Thyroid gland (tissue), 4 donors: ENCODE measurements at regions not wholly inside any gene's neighbourhood (a gene's known extent, or its start where the extent isn't known, plus 50 kb on each side); places are given as distances from the start of the nearest gene placed in this dataset.

Experiments used
- DNase-seq, 2 donors: peaks; one replicate each; pipeline ENCODE4 v3.0.0-alpha.2; 2019
- H3K27ac ChIP-seq, 3 donors: fragments of 200-600 bp; sonication (generic); 1 replicate in 2 of 3; 2 replicates in 1 of 3; pipeline ENCODE4 v1.5.1; 2016 to 2019; ENCODE audit warnings: mild to moderate bottlenecking in 1 of 3, moderate library complexity in 1 of 3
- H3K27me3 ChIP-seq: fragments of 200-600 bp; sonication (generic); one replicate; pipeline ENCODE4 v1.5.1; 2019
- H3K36me3 ChIP-seq, 2 donors: fragments of 200-600 bp; sonication (generic); one replicate each; pipeline ENCODE4 v1.5.1; 2016 to 2019
- H3K4me1 ChIP-seq, 2 donors: fragments of 200-600 bp; sonication (generic); one replicate each; pipeline ENCODE4 v1.5.1; 2017 to 2019
- H3K4me3 ChIP-seq, 3 donors: fragments of 200-600 bp; sonication (generic); replicated peaks in 1 of 3; 1 replicate in 2 of 3; 2 replicates in 1 of 3; pipeline ENCODE4 v1.5.1; 2016; ENCODE audit warnings: mild to moderate bottlenecking in 1 of 3
- H3K9me3 ChIP-seq: fragments of 200-600 bp; sonication (generic); one replicate; pipeline ENCODE4 v1.5.1; 2017
- POLR2A ChIP-seq, 2 donors: fragments of 450-650 bp; IDR thresholded peaks; one replicate each; pipeline ENCODE4 v1.6.1; 2017; ENCODE audit warnings: antibody characterized with exemption in 2 of 2, mild to moderate bottlenecking in 2 of 2, moderate library complexity in 1 of 2
- WGBS, 2 donors: methylation state at CpG; one replicate each; pipeline ENCODE4 v1.1.5; 2017; 5-methylcytosine and 5-hydroxymethylcytosine counted together
- intact Hi-C: fragments of 100-400 bp; cut with DNase I; formaldehyde crosslinking; loops from one replicate; pipeline ENCODE4 v1.15.1; 2023
- TF ChIP-seq, protein P1 (sequence below), 6 experiments: fragments of 200-600 bp in 3 of 6; fragments of 450-650 bp in 3 of 6; sonication (generic) in 3 of 6; IDR thresholded peaks; one replicate each; pipeline ENCODE4 v1.5.1; 2016 to 2019; ENCODE audit warnings: antibody characterized with exemption in 6 of 6, mild to moderate bottlenecking in 2 of 6, inconsistent platforms in 1 of 6, moderate library complexity in 1 of 6

- DNase-seq: peak; percentile 91 to 93
- Histone ChIP-seq H3K27me3 (no peaks in the 10 kb centered on the region), H3K4me1 (peaks cover 29 to 40% of the 10 kb centered on the region in 2 donors), H3K27ac (peak overlapping the region; percentile 90 to 97 (median 92)), H3K36me3 (no peaks in the 10 kb centered on the region), H3K4me3 (no peak overlapping the region), H3K9me3 (no peaks in the 10 kb centered on the region)
- WGBS, 2 donors: 39 to 71% methylated on average over 3 to 5 of the region's 5 CpGs
- intact Hi-C loops: no loop called here
- TF ChIP-seq, protein P1, sequence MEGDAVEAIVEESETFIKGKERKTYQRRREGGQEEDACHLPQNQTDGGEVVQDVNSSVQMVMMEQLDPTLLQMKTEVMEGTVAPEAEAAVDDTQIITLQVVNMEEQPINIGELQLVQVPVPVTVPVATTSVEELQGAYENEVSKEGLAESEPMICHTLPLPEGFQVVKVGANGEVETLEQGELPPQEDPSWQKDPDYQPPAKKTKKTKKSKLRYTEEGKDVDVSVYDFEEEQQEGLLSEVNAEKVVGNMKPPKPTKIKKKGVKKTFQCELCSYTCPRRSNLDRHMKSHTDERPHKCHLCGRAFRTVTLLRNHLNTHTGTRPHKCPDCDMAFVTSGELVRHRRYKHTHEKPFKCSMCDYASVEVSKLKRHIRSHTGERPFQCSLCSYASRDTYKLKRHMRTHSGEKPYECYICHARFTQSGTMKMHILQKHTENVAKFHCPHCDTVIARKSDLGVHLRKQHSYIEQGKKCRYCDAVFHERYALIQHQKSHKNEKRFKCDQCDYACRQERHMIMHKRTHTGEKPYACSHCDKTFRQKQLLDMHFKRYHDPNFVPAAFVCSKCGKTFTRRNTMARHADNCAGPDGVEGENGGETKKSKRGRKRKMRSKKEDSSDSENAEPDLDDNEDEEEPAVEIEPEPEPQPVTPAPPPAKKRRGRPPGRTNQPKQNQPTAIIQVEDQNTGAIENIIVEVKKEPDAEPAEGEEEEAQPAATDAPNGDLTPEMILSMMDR (IDR thresholded peaks at IDR 0.05): no peak
- TF ChIP-seq POLR2A (IDR thresholded peaks at IDR 0.05): peak in 1 of 2 donors; percentile 31
These were observed 150.3 kb upstream of the ST6GAL2 start for GRCh38 chr2:107036293-107036692.

DNA sequence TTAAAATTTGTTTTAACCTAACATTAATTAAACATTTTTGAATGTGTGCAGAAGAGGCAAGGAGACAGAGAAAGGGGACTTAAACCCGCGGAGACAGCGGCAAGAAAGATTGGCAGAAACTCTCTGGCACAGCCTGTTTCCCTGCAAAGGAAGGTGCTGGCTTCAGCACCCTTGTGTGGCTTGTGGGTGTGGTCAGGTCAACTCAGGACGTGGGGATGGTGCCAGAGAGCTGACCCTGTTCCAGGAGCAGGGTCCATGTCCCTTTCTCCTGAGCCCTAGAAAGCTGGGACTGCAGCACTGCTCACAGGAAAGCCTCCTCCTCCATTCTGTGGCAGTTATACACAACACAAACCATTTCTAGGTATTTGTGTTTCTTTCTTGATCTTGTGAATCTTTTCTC lies 176.2 kb upstream of the ST6GAL2 start:
- Histone ChIP-seq H3K36me3 (no peaks in the 10 kb centered on the region), H3K4me1 (peaks cover 22 to 31% of the 10 kb centered on the region in 2 donors), H3K27me3 (no peaks in the 10 kb centered on the region), H3K27ac (peak overlapping the region; percentile 0 to 56 (median 53)), H3K4me3 (no peak overlapping the region), H3K9me3 (no peaks in the 10 kb centered on the region)
- 9 to 27% methylated on average over 4 of the region's 4 CpGs for WGBS, 2 donors
- TF ChIP-seq, protein P1 (IDR thresholded peaks at IDR 0.05): no peak
- no peak for TF ChIP-seq POLR2A (IDR thresholded peaks at IDR 0.05)
- peak; percentile 62 to 71 for DNase-seq
- intact Hi-C loops: no loop called here

- peak overlapping the region; percentile 32 to 56 (median 53) for H3K27ac ChIP-seq
- TF ChIP-seq, protein P1 (IDR thresholded peaks at IDR 0.05): no peak
- no peak for TF ChIP-seq POLR2A (IDR thresholded peaks at IDR 0.05)
- 30 to 47% methylated on average over 5 of the region's 5 CpGs for WGBS, 2 donors
These were observed 176.7 kb upstream of the ST6GAL2 start for GRCh38 chr2:107062599-107063220.

GRCh38 chr2:107063228-107063627 lies 177.3 kb upstream of the ST6GAL2 start:
- H3K9me3 ChIP-seq: no peaks in the 10 kb centered on the region
- peaks cover 22 to 31% of the 10 kb centered on the region in 2 donors for H3K4me1 ChIP-seq
- peak overlapping the region; percentile 31 to 52 (median 32) for H3K27ac ChIP-seq
- no peak overlapping the region for H3K4me3 ChIP-seq
- DNase-seq: no peak
- H3K36me3 ChIP-seq: no peaks in the 10 kb centered on the region
- no peaks in the 10 kb centered on the region for H3K27me3 ChIP-seq
- WGBS, 2 donors: 73 to 79% methylated on average over 3 of the region's 3 CpGs
- intact Hi-C loops: no loop called here
- TF ChIP-seq, protein P1 (IDR thresholded peaks at IDR 0.05): peak in 1 of 6 experiments; percentile 5
- no peak for TF ChIP-seq POLR2A (IDR thresholded peaks at IDR 0.05)

More at GRCh38 chr2:107062599-107063220, 176.7 kb upstream of the ST6GAL2 start:
- DNase-seq: peak; percentile 43 to 44
- H3K4me1 ChIP-seq: peaks cover 22 to 31% of the 10 kb centered on the region in 2 donors
- H3K27me3 ChIP-seq: no peaks in the 10 kb centered on the region
- H3K9me3 ChIP-seq: no peaks in the 10 kb centered on the region
- intact Hi-C loops: no loop called here
- H3K4me3 ChIP-seq: no peak overlapping the region
- no peaks in the 10 kb centered on the region for H3K36me3 ChIP-seq

GRCh38 chr2:107064750-107065149 lies 178.8 kb upstream of the ST6GAL2 start:
- Histone ChIP-seq H3K36me3 (no peaks in the 10 kb centered on the region), H3K27ac (no peak overlapping the region), H3K9me3 (no peaks in the 10 kb centered on the region), H3K4me1 (peaks cover 22 to 31% of the 10 kb centered on the region in 2 donors), H3K4me3 (no peak overlapping the region), H3K27me3 (no peaks in the 10 kb centered on the region)
- intact Hi-C loops: no loop called here
- WGBS, 2 donors: 71% methylated on average over 6 of the region's 6 CpGs
- no peak for TF ChIP-seq POLR2A (IDR thresholded peaks at IDR 0.05)
- TF ChIP-seq, protein P1 (IDR thresholded peaks at IDR 0.05): no peak
- no peak for DNase-seq
